ENCODE measurements at regions not wholly inside any gene's neighbourhood (a gene's known extent, or its start where the extent isn't known, plus 50 kb on each side); places are given as distances from the start of the nearest gene placed in this dataset.

GRCh38 chr6:165034271-165034741 lies 275.1 kb downstream of the C6orf118 start:
- POLR2A ChIA-PET, result no interaction called here
- Histone ChIP-seq H3K4me3 (ENCODE audit: low read length) (no peak overlapping the region), H3K27ac (ENCODE audit: low read depth in 1 of 2, low read length in 2 of 2) (no peak overlapping the region), H3K4me1 (ENCODE audit: insufficient read depth, low read length) (no peaks in the 10 kb centered on the region), H3K9me3 (ENCODE audit: control insufficient read depth in 1 of 2, insufficient read depth in 1 of 2, low read length in 2 of 2) (peaks cover 0 to 5% of the 10 kb centered on the region in 2 experiments), H3K27me3 (ENCODE audit: control insufficient read depth in 1 of 2, insufficient read depth in 2 of 2, low read length in 2 of 2) (no peaks in the 10 kb centered on the region), H3K36me3 (ENCODE audit: insufficient read depth, low read length) (no peaks in the 10 kb centered on the region)
- Mint-ChIP-seq H3K36me3 (ENCODE audit: low read depth) (no peaks in the 10 kb centered on the region), H3K9me3 (peaks cover 6% of the 10 kb centered on the region), H3K4me1 (ENCODE audit: low read depth) (no peaks in the 10 kb centered on the region), H3K4me3 (no peak overlapping the region), H3K27me3 (no peaks in the 10 kb centered on the region), H3K27ac (no peak overlapping the region)
- intact Hi-C loops (cut with DNase I, micrococcal nuclease), result no loop called here
- ATAC-seq (ENCODE audit: poor library complexity), result no peak
- DNase-seq, result no peak
- CTCF ChIA-PET, result no interaction called here
- TF ChIP-seq, protein P1, sequence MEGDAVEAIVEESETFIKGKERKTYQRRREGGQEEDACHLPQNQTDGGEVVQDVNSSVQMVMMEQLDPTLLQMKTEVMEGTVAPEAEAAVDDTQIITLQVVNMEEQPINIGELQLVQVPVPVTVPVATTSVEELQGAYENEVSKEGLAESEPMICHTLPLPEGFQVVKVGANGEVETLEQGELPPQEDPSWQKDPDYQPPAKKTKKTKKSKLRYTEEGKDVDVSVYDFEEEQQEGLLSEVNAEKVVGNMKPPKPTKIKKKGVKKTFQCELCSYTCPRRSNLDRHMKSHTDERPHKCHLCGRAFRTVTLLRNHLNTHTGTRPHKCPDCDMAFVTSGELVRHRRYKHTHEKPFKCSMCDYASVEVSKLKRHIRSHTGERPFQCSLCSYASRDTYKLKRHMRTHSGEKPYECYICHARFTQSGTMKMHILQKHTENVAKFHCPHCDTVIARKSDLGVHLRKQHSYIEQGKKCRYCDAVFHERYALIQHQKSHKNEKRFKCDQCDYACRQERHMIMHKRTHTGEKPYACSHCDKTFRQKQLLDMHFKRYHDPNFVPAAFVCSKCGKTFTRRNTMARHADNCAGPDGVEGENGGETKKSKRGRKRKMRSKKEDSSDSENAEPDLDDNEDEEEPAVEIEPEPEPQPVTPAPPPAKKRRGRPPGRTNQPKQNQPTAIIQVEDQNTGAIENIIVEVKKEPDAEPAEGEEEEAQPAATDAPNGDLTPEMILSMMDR (IDR thresholded peaks at IDR 0.05), result no peak

DNA sequence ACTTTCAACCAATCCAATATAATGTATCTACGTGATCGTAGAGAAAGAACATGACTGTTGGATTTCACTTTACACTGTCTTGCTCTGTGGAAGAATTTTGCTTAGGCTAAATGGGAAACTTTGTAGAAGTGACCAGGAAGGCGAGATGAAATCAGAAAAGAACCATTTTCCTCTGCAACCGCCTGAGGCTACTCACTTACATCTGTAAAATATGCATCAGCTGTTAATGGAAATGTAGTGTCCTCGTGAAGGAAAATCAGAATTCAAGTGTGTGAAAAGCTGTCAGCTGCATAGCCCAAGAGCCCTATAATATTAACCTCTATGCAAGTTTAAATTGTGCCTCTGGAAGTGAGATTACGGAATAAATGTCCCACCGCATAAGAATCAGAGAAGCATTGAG lies 277.9 kb downstream of the C6orf118 start:
- no peaks in the 10 kb centered on the region for H3K4me1 ChIP-seq (ENCODE audit: insufficient read depth, low read length)
- TF ChIP-seq, protein P1 (IDR thresholded peaks at IDR 0.05), result no peak
- H3K27me3 Mint-ChIP-seq, result no peaks in the 10 kb centered on the region
- peaks cover 0 to 5% of the 10 kb centered on the region in 2 experiments for H3K9me3 ChIP-seq (ENCODE audit: control insufficient read depth in 1 of 2, insufficient read depth in 1 of 2, low read length in 2 of 2)
- intact Hi-C loops (cut with DNase I, micrococcal nuclease), result no loop called here
- H3K4me1 Mint-ChIP-seq (ENCODE audit: low read depth), result no peaks in the 10 kb centered on the region
- no peaks in the 10 kb centered on the region for H3K36me3 ChIP-seq (ENCODE audit: insufficient read depth, low read length)
- H3K27ac ChIP-seq (ENCODE audit: low read depth in 1 of 2, low read length in 2 of 2), result no peak overlapping the region
- no peak for DNase-seq
- no peak overlapping the region for H3K4me3 ChIP-seq (ENCODE audit: low read length)
- POLR2A ChIA-PET, result no interaction called here
- CTCF ChIA-PET, result no interaction called here
- ATAC-seq (ENCODE audit: poor library complexity), result no peak
- no peak overlapping the region for H3K4me3 Mint-ChIP-seq
- no peaks in the 10 kb centered on the region for H3K27me3 ChIP-seq (ENCODE audit: control insufficient read depth in 1 of 2, insufficient read depth in 2 of 2, low read length in 2 of 2)
- no peaks in the 10 kb centered on the region for H3K36me3 Mint-ChIP-seq (ENCODE audit: low read depth)
- no peak overlapping the region for H3K27ac Mint-ChIP-seq
- peaks cover 2% of the 10 kb centered on the region for H3K9me3 Mint-ChIP-seq

DNA sequence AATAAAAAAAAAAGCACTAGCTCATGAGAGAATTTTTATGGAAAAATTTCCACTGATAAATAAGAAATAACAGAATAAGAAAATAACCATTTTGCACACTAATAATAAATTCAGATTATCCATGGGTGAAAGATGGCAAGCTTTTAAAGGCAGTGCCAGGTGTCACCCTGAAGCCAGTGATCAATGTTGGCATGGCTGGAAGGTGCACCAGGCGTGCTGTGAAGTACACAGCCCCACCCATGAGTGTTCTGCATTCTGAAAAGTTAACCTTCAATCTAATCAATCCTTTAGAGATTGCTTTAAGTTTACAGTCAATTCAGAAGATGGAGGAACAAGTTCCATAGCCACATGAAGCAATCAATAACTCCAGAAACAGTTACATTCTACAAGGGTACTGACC lies 284.4 kb downstream of the C6orf118 start:
- peaks cover 0 to 5% of the 10 kb centered on the region in 2 experiments for H3K9me3 ChIP-seq (ENCODE audit: control insufficient read depth in 1 of 2, insufficient read depth in 1 of 2, low read length in 2 of 2)
- H3K36me3 ChIP-seq (ENCODE audit: insufficient read depth, low read length), result no peaks in the 10 kb centered on the region
- H3K27ac ChIP-seq (ENCODE audit: low read depth in 1 of 2, low read length in 2 of 2), result no peak overlapping the region
- Mint-ChIP-seq H3K27me3 (no peaks in the 10 kb centered on the region), H3K27ac (no peak overlapping the region), H3K4me3 (no peak overlapping the region), H3K9me3 (peaks cover 5% of the 10 kb centered on the region), H3K36me3 (ENCODE audit: low read depth) (no peaks in the 10 kb centered on the region), H3K4me1 (ENCODE audit: low read depth) (no peaks in the 10 kb centered on the region)
- ChIA-PET POLR2A (no interaction called here), CTCF (no interaction called here)
- ATAC-seq (ENCODE audit: poor library complexity), result no peak
- DNase-seq, result no peak
- H3K27me3 ChIP-seq (ENCODE audit: control insufficient read depth in 1 of 2, insufficient read depth in 2 of 2, low read length in 2 of 2), result no peaks in the 10 kb centered on the region
- H3K4me1 ChIP-seq (ENCODE audit: insufficient read depth, low read length), result no peaks in the 10 kb centered on the region
- TF ChIP-seq, protein P1 (IDR thresholded peaks at IDR 0.05), result no peak
- intact Hi-C loops (cut with DNase I, micrococcal nuclease), result no loop called here
- H3K4me3 ChIP-seq (ENCODE audit: low read length), result no peak overlapping the region

Data from CD4-positive, alpha-beta T cell (primary cell).